WTC11 (cell line): ENCODE measurements at regions not wholly inside any gene's neighbourhood (a gene's known extent, or its start where the extent isn't known, plus 50 kb on each side); places are given as distances from the start of the nearest gene placed in this dataset.

ENCODE experiments used
- ATAC-seq: fragments of 200-7000 bp; cut with Tn5 transposase; 2 replicates; pipeline ENCODE4 v1.10.0; 2021; ENCODE audit warnings: mild to moderate bottlenecking, moderate library complexity
- CTCF ChIA-PET: fragments of 300-600 bp; sonication (Branson Sonifier 250); formaldehyde crosslinking; loops from one replicate; lab custom pipeline; 2021; ENCODE audit warnings: antibody characterized with exemption; lab: Charles Lee
- POLR2A ChIA-PET: fragments of 350-600 bp; sonication (Branson Sonifier 250); formaldehyde crosslinking; loops from one replicate; lab custom pipeline; 2021; ENCODE audit warnings: antibody characterized with exemption; lab: Charles Lee
- DNase-seq: peaks from one replicate; pipeline ENCODE4 v3.0.0; 2021; ENCODE audit warnings: low spot score
- H3K27ac Mint-ChIP-seq: 2 replicates; pipeline ENCODE4 v1.8.0; 2021; ENCODE audit warnings: mixed read lengths
- H3K27me3 Mint-ChIP-seq: 2 replicates; pipeline ENCODE4 v1.8.0; 2021; ENCODE audit warnings: low read depth, mild to moderate bottlenecking, moderate library complexity, mixed read lengths
- H3K36me3 Mint-ChIP-seq: 2 replicates; pipeline ENCODE4 v1.8.0; 2021; ENCODE audit warnings: mixed read lengths
- H3K4me1 Mint-ChIP-seq: 2 replicates; pipeline ENCODE4 v1.8.0; 2022; ENCODE audit warnings: mixed read lengths
- H3K4me3 Mint-ChIP-seq: 2 replicates; pipeline ENCODE4 v1.8.0; 2021; ENCODE audit warnings: mild to moderate bottlenecking, moderate library complexity, mixed read lengths
- H3K9me3 Mint-ChIP-seq: 2 replicates; pipeline ENCODE4 v1.8.0; 2021; ENCODE audit warnings: mixed read lengths
- CDX4 ChIP-seq: fragments of 250-450 bp; sonication (Bioruptor Pico); IDR thresholded peaks from 2 replicates; pipeline ENCODE4 v1.9.0; 2021; ENCODE audit warnings: moderate library complexity, mild to moderate bottlenecking, inconsistent platforms, borderline replicate concordance
- CREB1 ChIP-seq: sonication (generic); formaldehyde crosslinking; IDR thresholded peaks from 2 replicates; pipeline ENCODE4 v1.8.0; 2023; ENCODE audit warnings: mild to moderate bottlenecking, missing genetic modification reagents
- E2F4 ChIP-seq: sonication (generic); formaldehyde crosslinking; IDR thresholded peaks from 2 replicates; pipeline ENCODE4 v1.8.1; 2022; ENCODE audit warnings: low read depth, mild to moderate bottlenecking, moderate library complexity, missing genetic modification reagents, borderline replicate concordance
- ELF4 ChIP-seq: sonication (generic); formaldehyde crosslinking; IDR thresholded peaks from 2 replicates; pipeline ENCODE4 v1.8.1; 2022; ENCODE audit warnings: low read depth, mild to moderate bottlenecking, moderate library complexity, missing genetic modification reagents
- FOXJ3 ChIP-seq: sonication (generic); formaldehyde crosslinking; IDR thresholded peaks from 2 replicates; pipeline ENCODE4 v1.9.0; 2021; ENCODE audit warnings: missing genetic modification reagents, mild to moderate bottlenecking, borderline replicate concordance
- FOXP4 ChIP-seq: sonication (generic); formaldehyde crosslinking; IDR thresholded peaks from 2 replicates; pipeline ENCODE4 v1.8.0; 2022; ENCODE audit warnings: mild to moderate bottlenecking, missing genetic modification reagents
- GRHL2 ChIP-seq: fragments of 250-450 bp; sonication (Bioruptor Pico); IDR thresholded peaks from 2 replicates; pipeline ENCODE4 v1.8.0; 2022; ENCODE audit warnings: mild to moderate bottlenecking, moderate library complexity; ENCODE audit not compliant: insufficient replicate concordance, severe bottlenecking
- HMGA2 ChIP-seq: fragments of 250-450 bp; sonication (Bioruptor Pico); IDR thresholded peaks from 2 replicates; pipeline ENCODE4 v1.4.0; 2021; ENCODE audit warnings: mild to moderate bottlenecking, moderate library complexity
- IRF2 ChIP-seq: sonication (generic); formaldehyde crosslinking; IDR thresholded peaks from 2 replicates; pipeline ENCODE4 v1.8.0; 2022; ENCODE audit warnings: low read depth, missing genetic modification reagents, borderline replicate concordance
- JUN ChIP-seq: sonication (generic); formaldehyde crosslinking; IDR thresholded peaks from 2 replicates; pipeline ENCODE4 v1.8.0; 2023; ENCODE audit warnings: mild to moderate bottlenecking, missing genetic modification reagents
- KAT7 ChIP-seq: sonication (generic); formaldehyde crosslinking; IDR thresholded peaks from 2 replicates; pipeline ENCODE4 v1.8.1; 2023; ENCODE audit warnings: missing genetic modification reagents, mild to moderate bottlenecking, borderline replicate concordance
- MXD4 ChIP-seq: fragments of 250-450 bp; sonication (Bioruptor Pico); IDR thresholded peaks from 2 replicates; pipeline ENCODE4 v1.8.0; 2021; ENCODE audit warnings: mild to moderate bottlenecking, moderate library complexity, borderline replicate concordance
- MYBL2 ChIP-seq: sonication (generic); formaldehyde crosslinking; IDR thresholded peaks from 2 replicates; pipeline ENCODE4 v1.8.1; 2023; ENCODE audit warnings: mild to moderate bottlenecking, moderate library complexity, missing genetic modification reagents
- NFATC4 ChIP-seq: fragments of 250-450 bp; sonication (Bioruptor Pico); IDR thresholded peaks from 2 replicates; pipeline ENCODE4 v1.9.0; 2021; ENCODE audit warnings: mild to moderate bottlenecking
- TP53 ChIP-seq: sonication (generic); formaldehyde crosslinking; IDR thresholded peaks from 2 replicates; pipeline ENCODE4 v1.8.1; 2023; ENCODE audit warnings: mild to moderate bottlenecking, missing genetic modification reagents
- TF ChIP-seq, protein P1 (sequence below): sonication (generic); formaldehyde crosslinking; IDR thresholded peaks from 2 replicates; pipeline ENCODE4 v1.8.0; 2022; ENCODE audit warnings: missing genetic modification reagents
- TF ChIP-seq, protein P2 (sequence below): sonication (generic); formaldehyde crosslinking; conservative IDR thresholded peaks from 2 replicates; pipeline ENCODE4 v1.8.1; 2022; ENCODE audit warnings: mild to moderate bottlenecking, missing genetic modification reagents
- TF ChIP-seq, protein P3 (sequence below): sonication (generic); formaldehyde crosslinking; IDR thresholded peaks from 2 replicates; pipeline ENCODE4 v1.8.1; 2023; ENCODE audit warnings: mild to moderate bottlenecking, missing genetic modification reagents

GRCh38 chr14:95380350-95381042, 60.8 kb upstream of the CLMN start (continued):
- TF ChIP-seq, protein P1, sequence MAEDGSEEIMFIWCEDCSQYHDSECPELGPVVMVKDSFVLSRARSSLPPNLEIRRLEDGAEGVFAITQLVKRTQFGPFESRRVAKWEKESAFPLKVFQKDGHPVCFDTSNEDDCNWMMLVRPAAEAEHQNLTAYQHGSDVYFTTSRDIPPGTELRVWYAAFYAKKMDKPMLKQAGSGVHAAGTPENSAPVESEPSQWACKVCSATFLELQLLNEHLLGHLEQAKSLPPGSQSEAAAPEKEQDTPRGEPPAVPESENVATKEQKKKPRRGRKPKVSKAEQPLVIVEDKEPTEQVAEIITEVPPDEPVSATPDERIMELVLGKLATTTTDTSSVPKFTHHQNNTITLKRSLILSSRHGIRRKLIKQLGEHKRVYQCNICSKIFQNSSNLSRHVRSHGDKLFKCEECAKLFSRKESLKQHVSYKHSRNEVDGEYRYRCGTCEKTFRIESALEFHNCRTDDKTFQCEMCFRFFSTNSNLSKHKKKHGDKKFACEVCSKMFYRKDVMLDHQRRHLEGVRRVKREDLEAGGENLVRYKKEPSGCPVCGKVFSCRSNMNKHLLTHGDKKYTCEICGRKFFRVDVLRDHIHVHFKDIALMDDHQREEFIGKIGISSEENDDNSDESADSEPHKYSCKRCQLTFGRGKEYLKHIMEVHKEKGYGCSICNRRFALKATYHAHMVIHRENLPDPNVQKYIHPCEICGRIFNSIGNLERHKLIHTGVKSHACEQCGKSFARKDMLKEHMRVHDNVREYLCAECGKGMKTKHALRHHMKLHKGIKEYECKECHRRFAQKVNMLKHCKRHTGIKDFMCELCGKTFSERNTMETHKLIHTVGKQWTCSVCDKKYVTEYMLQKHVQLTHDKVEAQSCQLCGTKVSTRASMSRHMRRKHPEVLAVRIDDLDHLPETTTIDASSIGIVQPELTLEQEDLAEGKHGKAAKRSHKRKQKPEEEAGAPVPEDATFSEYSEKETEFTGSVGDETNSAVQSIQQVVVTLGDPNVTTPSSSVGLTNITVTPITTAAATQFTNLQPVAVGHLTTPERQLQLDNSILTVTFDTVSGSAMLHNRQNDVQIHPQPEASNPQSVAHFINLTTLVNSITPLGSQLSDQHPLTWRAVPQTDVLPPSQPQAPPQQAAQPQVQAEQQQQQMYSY = no peak
- TF ChIP-seq GRHL2 (CRISPR knock-in tag) (no peak), FOXJ3 (no peak), TP53 (CRISPR knock-in tag) (no peak), ELF4 (CRISPR knock-in tag) (no peak), CREB1 (no peak), CDX4 (no peak), E2F4 (CRISPR knock-in tag) (no peak), HMGA2 (CRISPR knock-in tag) (no peak), MXD4 (CRISPR knock-in tag) (no peak), KAT7 (no peak), IRF2 (CRISPR knock-in tag) (no peak), MYBL2 (CRISPR knock-in tag) (no peak), FOXP4 (CRISPR knock-in tag) (no peak), NFATC4 (CRISPR knock-in tag) (no peak)
- TF ChIP-seq, protein P2, sequence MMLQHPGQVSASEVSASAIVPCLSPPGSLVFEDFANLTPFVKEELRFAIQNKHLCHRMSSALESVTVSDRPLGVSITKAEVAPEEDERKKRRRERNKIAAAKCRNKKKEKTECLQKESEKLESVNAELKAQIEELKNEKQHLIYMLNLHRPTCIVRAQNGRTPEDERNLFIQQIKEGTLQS (CRISPR knock-in tag) = no peak
- TF ChIP-seq, protein P3, sequence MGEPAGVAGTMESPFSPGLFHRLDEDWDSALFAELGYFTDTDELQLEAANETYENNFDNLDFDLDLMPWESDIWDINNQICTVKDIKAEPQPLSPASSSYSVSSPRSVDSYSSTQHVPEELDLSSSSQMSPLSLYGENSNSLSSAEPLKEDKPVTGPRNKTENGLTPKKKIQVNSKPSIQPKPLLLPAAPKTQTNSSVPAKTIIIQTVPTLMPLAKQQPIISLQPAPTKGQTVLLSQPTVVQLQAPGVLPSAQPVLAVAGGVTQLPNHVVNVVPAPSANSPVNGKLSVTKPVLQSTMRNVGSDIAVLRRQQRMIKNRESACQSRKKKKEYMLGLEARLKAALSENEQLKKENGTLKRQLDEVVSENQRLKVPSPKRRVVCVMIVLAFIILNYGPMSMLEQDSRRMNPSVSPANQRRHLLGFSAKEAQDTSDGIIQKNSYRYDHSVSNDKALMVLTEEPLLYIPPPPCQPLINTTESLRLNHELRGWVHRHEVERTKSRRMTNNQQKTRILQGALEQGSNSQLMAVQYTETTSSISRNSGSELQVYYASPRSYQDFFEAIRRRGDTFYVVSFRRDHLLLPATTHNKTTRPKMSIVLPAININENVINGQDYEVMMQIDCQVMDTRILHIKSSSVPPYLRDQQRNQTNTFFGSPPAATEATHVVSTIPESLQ (CRISPR knock-in tag) = no peak

- H3K9me3 Mint-ChIP-seq = peaks cover 32% of the 10 kb centered on the region
- ATAC-seq (no peak), DNase-seq (no peak)
- ChIA-PET POLR2A (no interaction called here), CTCF (interaction anchor here (3.0 kb wide), 1 partner anchor 18 kb away, joined by 12 read pairs; no protein-coding TSS in a partner anchor)
- H3K4me3 Mint-ChIP-seq = no peak overlapping the region
- peaks cover 3% of the 10 kb centered on the region for H3K4me1 Mint-ChIP-seq
- peaks cover 9% of the 10 kb centered on the region for H3K27me3 Mint-ChIP-seq
- H3K27ac Mint-ChIP-seq = no peak overlapping the region
- peaks cover 23% of the 10 kb centered on the region for H3K36me3 Mint-ChIP-seq
- TF ChIP-seq MYBL2 (CRISPR knock-in tag) (no peak), JUN (no peak)
Measured at GRCh38 chr14:95379634-95380033, 59.9 kb upstream of the CLMN start.
